ENCODE measurements at regions not wholly inside any gene's neighbourhood (a gene's known extent, or its start where the extent isn't known, plus 50 kb on each side); places are given as distances from the start of the nearest gene placed in this dataset.
"Not testable (repeated sequence)": the region's sequence is repeated elsewhere in the genome, so short reads cannot be mapped to it uniquely, and the experiment has no call there.

DNA sequence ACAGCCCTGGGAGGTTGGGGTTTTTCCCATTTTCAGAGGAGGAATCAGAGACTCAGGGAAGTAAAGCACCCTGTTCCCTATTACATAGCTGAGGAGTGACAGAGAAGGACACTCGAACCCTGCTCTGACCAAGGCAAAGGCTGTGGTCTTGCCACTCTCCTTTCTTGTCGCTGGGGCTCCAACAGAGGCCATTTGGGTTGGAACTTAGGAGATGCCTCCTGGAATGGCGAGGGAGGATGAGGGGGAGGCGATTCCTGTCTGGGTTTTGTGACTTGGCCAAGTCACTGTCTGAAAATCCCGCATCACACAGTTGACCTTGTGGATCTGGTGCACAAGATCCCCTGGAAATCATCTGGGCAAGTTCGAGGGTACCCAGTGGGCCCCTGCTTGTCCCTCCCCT lies 64.0 kb upstream of the HAND1 start:
- no peak for DNase-seq

- DNase-seq, result no peak
Observed at GRCh38 chr5:154541553-154541952, 63.5 kb upstream of the HAND1 start.

- no peak for DNase-seq
Observed at GRCh38 chr5:154540600-154540999, 62.6 kb upstream of the HAND1 start.

GRCh38 chr5:154538492-154538891 lies 60.5 kb upstream of the HAND1 start:
- DNase-seq, result no peak

DNA sequence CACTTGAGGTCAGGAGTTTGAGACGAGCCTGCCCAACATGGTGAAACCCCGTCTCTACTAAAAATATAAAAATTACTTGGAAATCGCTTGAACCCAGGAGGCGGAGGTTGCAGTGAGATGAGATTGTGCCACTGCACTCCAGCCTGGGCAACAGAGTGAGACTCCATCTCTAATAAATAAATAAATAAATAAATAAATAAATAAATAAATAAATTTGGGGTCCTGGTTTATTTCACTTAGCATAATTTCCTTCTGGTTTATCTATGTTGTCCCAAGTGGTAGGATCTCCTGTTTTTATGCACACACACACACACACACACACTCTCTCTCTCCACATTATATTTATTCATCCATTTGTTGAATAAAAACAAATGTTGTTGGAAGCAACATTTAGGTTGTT lies 58.4 kb upstream of the HAND1 start:
- not testable (repeated sequence) for DNase-seq

- no peak for DNase-seq
Observed at GRCh38 chr5:154535535-154535934, 57.5 kb upstream of the HAND1 start.

GRCh38 chr5:154534457-154535050 lies 56.5 kb upstream of the HAND1 start:
- no peak for DNase-seq

DNA sequence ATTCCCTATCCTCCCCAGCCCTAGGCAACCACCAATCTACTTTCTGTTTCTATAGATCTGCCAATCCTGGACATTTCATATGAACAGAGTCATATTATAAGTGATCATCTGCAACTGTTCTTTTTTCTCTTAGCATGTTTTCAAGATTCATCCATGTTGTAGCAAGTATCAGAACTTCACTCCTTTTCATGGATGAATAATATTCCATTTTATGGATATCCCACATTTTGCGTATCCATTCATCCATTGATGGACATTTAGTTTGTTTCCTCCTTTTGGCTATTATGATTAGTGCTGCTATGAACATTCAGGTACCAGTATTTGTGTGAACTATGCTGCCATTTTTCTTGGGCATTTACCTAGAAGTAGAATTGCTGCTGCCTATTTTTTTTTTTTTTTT lies 51.3 kb upstream of the HAND1 start:
- DNase-seq, result no peak

DNA sequence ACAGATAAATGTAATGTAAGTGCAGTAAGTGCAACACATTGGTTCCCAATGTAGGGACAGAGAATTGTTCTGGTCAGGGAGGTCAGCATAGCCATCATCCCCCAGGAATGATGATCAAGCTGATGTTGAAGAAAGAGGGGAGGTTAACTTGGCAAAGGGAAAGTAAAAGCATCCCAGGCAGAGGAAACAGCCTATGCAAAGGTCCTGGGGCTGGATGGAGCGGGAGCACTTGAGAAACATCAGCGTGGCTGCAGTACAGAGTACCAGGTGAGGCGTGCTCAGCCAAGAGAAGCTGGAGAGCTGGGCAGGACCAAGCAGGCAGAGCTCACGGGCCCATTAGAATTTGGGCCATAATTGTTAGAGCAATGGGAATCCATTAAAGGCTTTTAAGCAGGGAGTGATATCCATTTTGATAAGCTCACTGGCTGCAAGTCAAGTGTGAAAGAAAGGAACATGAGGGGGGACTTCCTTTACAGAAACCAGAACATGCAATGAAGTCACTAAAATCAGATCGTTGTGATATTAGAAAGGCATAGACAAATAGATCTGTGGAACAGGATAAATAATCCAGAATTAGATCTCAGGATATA lies 50.1 kb upstream of the HAND1 start:
- no peak for DNase-seq

Data from NCI-H1694 (cell line).